DMS79 treated with DMSO at 0.1 percent for 48 hours (cell line): ENCODE measurements at regions not wholly inside any gene's neighbourhood (a gene's known extent, or its start where the extent isn't known, plus 50 kb on each side); places are given as distances from the start of the nearest gene placed in this dataset.
"Not testable (repeated sequence)": the region's sequence is repeated elsewhere in the genome, so short reads cannot be mapped to it uniquely, and the experiment has no call there.

ENCODE experiments used
- DNase-seq: peaks from one replicate; lab custom pipeline; 2025; lab: John Stamatoyannopoulos, UW

DNA sequence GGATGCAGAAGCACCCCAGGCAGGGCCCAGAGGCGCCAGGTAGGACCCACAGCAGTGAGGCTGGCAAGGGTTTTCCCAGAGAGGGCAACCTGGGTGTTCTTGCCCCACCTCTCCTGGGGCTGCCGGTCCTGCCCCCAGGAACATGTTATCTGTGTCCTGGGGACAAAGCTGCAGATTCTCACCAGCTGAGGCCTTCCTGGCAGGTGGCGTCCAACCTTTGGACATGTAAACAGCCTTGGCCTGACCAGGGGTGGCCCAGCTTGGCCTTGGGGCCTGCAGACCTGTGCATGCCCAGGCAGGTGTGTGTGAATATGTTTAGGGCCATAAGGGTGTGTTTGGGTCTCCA lies 101.8 kb upstream of the LARP1 start:
- no peak for DNase-seq

DNA sequence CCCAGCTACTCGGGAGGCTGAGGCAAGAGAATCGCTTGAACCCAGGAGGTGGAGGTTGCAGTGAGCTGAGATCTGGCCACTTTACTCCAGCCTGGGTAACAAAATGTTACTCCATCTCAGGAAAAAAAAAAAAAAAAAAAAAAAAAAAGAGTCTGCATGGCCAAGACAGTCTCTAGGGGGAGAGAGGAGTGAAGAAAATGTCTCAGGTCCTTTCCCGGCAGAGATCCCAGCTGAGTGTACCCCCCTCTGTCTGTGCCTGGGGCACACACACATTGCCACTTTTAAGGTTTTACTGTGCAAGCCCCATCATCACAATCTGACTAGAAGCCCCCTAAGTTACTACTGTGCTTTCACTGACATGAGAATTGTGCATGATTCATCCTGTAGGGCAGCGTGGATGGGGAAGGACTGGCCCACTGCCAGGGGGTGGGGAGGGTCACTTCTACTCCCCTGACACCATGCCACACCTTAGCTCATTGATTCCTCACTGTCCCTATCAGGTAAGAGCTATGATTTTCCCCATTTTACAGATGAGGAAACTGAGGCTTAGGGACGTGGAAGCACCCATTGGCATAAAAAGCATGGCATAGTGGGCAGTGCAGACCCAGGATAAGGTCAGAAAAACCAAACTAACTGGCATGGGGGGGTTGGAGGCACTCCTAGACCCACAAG lies 102.3 kb upstream of the LARP1 start:
- DNase-seq: no peak

DNA sequence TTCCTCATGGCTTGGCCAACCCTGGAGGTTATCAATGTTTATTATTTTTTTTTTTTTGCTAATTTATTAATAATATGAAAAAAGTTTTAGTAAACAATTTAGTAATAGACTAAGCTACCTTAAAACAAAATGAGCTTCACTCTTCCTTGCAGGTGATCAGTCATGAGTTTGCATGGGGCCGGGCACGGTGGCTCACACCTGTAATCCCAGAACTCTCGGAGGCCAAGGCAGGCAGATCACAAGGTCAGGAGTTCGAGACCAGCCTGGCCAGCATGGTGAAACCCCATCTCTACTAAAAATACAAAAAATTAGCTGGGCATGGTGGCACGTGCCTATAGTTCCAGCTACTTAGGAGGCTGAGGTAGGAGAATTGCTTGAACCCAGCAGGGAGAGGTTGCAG lies 103.4 kb upstream of the LARP1 start:
- DNase-seq: not testable (repeated sequence)

DNA sequence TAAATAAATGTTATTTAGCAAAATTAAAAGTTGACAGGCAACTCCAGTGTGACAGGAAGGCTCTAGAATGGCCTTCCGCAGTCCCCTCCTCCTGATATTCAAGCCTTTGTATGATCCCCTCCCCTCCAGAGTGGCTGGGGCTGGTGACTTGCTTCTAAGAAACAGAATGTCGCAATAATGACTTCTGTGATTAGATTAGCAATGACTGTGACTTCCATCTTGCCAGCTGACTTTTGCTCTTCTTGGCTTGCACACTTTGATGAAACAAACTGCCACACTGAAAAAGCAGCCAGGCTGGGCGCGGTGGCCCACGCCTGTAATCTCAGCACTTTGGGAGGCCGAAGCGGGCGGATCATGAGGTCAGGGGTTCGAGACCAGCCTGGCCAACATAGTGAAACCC lies 106.5 kb upstream of the LARP1 start:
- DNase-seq: no peak

DNA sequence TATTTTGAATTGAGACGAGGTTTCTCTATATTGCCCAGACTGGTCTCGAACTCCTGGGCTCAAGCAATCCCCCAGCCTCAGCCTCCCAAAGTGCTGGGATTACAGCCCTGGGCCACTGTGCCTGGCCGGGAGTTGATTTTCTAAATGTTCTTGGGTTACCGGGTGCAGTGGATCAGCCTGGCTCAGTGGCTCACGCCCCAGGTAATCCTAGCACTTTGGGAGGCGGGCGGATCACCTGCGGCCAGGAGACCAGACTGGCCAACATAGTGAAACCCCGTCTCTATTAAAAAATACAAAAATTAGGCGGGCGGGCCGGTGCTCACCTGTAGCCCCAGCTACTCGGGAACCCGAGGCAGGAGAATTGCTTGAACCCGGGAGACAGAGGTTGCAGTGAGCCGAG lies 106.9 kb upstream of the LARP1 start:
- DNase-seq: no peak

DNA sequence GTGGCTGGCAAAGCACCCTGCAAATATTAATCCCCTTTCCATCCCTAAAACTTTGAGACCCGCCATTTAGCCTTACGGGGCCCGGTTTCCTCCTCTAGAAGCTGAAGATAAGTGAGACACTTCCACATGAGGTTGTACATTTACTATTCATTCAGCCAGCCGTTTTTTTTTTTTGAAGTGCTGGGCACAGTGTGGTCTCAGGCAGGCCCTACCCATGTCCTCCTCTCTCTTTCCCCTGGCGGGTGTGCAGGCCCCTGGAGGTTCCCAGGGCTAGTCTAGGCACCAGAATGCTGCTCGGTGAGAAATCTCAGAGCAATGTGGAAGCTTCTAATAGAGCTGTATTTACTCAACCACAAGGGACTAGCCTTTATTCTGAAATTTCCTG lies 107.4 kb upstream of the LARP1 start:
- DNase-seq: no peak

DNA sequence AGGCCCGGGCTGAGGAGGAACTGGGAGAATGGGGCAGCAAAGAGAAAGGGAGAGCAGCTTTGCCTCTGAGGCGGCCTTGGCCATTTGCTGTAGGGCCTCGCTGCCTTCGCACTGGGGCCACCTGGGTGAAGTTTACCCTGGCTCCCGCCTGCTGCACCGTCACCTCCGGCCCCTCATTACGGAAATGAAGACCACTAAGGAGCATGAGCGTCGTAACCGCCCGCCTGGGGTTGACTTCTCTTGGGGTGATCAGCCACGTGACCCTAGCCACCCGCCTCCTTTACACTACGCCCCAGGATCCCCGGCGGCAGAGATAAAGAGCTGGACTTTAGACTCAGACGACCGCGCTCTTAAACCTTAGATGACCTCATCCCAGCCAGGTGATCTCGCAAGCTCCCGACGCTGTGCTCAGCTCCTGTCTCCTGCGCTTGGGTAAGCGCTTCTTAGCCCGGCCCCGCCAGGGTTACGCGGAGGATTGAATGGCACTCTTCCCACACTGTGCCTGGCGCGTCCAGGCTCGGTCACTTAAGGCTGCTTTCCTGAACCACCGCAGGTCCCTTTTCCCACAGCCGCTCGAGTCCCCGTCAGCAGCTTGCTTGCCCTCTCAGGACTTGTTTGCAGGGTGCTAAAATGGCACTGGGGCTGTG lies 107.9 kb upstream of the LARP1 start:
- DNase-seq: no peak

DNA sequence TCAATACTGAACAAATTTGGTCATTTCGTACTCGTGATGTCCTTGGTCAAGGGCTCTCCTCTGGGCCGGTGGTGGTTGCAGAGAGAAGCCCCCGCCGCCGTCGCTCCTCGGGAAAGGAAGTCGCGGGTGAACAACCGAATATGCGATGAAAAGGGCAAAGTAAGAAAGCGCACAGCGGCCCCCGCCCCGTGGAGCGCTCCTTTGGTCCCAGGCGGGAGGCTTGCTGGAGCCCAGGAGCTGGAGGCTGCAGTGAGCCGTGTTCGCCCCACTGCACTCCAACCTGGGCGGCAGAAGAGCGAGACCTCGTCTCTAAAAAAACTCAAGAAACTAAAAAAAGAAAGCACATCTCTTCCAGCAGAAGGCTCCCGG lies 108.4 kb upstream of the LARP1 start:
- DNase-seq: no peak

DNA sequence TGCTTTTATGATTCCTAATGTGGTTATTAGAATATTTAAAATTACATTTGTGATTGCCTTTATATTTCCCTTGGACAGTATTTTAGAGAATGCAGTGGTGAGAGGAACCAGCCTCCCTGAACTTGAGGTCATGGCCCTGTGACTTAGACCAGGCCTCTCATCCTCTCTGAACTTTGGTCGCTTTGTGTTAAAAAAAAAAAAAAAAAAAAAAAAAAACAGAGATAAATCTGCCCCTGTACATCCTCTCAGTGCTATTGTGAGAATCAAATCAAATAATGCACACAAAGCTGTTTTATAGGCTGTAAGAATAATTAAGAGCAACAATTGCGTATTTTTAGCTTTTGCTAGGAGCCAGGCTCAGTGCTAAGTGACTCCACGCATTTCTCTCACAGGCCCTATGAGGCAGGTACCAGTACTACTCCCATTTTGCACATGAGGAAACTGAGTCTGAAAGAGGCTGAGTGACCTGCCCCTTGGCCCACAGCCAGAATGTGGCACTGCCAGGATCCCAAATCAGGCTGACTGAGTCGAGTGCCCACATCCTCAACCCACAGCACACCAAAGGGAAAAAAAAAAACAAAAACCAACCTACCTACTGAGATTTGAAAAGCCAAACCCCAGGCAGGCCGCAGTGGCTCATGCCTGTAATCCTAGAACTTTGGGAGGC lies 110.3 kb upstream of the LARP1 start:
- DNase-seq: no peak

DNA sequence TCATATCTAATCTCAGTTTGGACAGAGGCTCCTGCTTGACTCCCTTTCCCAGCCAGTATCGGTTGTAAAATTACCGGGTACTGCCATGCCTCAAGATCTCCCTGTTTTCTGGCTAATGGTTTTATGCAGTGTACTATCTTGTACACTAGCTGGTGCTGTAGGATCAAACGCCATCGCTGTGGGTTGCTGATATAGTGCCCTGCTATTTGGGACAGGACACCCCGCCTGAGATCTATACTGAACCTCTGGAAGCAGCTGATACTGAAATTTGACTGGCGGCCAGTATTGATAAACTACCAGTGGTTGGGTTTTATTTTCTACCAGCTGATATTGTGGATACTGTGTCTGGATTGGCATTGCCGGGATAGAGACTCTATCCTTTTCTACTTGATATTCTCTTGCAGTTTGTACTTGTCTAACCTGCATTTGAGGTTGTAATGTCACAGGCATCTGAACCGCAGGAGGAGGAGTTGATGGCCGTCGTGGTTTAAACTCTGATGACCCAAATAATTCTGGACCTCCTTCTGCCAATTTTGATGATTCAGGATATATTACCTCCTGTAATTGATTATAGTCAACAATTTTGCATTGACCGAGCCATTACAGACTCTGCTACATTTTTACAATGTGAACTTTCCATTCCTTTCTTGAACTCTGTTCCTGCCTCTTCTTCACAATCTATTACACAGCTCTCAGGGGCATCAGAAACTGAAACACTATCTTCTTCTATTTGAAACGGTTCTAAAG lies 112.5 kb upstream of the LARP1 start:
- peak; percentile 2 for DNase-seq

DNA sequence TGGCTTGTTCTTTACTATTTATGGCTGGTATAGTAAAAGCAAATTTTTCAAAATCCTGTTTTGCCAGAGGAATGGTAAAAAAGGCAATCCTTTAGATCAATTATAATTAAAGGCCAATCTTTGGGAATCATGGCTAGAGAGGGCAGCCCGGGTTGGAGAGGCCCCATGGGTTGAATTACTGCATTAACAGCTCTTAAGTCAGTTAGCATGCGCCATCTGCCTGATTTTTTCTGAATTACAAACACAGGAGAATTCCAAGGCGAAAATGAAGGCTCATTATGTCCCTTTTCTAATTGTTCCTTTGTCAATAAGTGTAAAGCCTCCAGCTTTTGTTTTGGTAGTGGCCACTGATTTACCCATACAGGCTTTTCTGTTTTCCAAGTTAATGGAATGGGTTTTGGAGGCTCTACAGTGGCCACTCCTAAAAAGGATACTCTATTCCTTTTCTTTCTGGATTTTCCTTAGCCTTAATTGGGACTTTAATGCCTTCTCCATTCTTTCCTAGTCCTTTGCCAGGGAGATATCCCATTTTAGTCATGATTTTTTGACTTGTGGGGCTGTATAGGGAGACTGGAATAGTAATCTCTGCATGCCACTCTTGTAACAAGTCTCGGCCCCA lies 114.9 kb upstream of the LARP1 start:
- DNase-seq: not testable (repeated sequence)

DNA sequence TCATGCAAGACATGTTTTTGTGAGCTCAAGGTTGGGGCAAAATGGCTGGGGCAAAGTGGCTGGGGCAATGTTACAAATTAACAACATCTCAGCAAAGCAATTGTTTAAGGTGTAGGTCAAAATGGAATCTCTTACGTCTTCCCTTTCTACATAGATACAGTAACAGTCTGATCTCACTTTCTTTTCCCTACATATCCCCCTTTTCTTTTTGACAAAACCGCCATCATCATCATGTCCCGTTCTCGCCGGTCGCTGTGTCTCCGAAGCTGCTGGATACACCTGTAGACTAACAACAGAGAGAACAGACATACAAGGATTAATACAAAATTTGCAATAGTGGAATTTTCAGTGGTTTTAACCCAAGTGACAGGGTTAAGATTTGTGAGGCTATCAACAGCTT lies 118.4 kb upstream of the LARP1 start:
- not testable (repeated sequence) for DNase-seq

DNA sequence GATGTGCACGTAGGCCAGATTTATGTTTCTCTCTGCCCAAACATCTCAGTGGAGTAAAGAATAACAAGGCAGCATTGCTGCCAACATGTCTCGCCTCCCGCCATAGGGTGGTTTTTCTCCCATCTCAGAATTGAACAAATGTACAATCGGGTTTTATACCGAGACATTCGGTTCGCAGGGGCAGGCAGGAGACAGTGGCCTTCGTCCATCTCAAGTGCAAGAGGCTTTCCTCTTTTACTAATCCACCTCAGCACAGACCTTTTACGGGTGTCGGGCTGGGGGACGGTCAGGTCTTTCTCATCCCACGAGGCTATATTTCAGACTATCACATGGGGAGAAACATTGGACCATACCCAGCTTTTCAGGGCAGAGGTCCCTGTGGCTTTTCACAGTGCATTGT lies 118.9 kb upstream of the LARP1 start:
- not testable (repeated sequence) for DNase-seq

DNA sequence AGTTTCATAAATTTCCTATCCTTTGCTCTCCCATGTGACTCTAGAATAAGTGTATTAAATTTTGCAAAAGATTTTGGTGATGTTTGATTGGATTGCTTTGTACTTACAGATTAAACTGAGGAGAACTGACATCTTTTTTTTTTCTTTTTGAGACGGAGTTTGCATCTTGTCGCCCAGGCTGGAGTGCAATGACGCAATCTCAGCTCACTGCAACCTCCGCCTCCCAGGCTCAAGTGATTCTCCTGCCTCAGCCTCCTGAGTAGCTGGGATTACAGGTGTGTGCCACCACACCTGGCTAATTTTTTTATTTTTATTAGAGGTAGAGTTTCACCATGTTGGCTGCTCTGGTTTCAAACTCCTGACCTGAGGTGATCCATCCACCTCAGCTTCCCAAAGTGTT lies 121.4 kb upstream of the LARP1 start:
- DNase-seq: not testable (repeated sequence)

DNA sequence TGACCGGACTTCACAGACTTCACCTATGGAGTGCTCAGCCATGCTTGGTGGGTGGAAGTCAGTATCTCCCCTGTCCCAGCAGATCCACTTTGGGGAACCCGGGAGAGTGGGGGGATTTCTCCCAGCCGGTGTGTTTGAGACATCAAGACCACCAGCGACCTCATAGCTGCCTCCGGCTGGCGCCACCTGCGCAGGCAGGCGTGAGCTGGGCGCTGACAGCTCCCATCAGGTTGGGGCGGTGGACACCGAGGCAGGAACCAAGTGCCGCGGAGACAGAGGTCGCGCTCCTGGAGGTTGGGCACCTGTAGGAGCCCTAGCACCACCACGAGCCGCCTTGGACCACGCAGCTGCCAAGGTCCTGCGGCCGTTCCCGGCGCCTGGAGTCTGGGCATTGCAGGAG lies 124.0 kb upstream of the LARP1 start:
- no peak for DNase-seq

DNA sequence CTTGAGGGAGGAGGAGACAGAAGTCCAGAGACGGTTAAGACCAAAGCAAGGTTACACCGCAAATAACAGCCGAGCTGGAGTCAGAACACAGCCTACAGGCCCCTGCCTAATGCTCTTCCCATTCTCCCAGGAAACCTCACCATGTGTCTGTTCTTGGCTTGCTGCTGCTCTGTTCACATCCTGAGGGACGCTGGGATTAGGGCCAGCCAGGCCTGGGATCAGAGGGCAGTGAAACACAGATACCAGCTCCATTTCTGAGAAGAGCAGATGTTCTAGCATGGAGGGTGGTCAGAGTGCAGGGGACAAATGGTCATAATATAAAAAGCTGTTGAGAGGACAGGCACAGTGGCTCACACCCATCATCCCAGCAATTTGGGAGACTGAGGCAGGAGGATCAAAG lies 124.8 kb upstream of the LARP1 start:
- no peak for DNase-seq

DNA sequence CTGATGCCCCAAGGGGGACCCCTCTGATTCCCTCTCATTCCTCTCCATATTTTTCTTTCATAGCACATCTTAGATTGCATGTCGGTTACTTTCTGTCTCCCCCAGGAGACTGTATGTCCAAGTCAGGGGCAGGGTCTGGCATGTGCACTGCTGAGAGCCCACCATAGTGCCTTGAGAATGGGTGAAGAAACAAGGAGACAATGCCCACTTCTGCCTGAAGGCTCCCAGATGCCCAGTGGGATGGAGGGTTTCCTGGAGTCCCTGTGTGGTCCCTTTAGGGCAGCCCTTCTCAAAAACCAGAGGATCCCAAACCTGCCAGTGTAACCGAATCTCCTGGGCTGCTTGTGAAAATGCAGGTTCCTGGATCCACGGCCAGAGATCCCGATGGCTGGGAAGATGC lies 126.5 kb upstream of the LARP1 start:
- DNase-seq: no peak

DNA sequence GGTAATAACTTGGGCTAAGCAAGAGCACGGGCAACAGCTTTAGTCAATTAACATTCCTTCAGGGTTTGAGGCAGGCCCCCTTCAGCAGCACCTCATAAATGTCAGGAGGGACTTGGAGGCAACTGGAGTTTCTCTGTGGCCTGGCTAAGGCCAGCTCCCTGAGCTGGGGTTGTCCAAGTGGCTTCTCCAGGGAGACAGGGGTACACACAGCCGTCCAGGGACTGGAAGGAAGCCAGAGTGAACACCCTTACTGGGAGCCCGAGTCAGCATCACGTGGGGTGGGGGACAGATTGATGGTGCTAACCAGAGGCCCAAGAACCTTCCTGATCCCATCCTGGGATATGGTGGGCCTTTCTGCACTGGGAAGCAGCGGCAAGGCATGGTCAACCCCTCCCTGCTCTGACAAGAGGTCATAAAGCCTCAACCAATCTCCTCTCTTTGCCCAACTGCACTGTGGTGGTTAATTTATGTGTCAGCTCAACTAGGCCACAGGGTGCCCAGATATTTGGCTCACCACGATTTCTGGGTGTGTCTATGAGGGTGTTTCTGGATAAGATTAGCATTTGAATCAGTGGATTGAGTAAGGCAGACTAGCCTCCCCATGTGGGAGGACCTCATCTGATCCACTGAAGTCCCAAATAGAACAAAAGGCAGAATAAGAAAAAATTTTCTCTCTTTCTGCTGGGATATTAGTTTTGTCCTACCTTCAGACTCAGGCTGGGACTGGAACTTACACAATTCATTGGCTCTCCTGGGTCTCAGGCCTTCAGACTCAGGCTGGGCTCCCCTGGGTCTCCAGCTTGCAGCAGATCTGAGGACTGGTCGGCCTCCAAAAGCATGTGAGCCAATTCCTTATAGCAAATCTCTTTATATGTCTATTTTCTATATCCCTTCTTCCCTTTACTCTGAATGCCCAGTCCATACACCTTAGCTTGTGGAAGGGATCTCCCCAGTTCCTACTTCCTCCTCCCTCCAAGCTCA lies 127.2 kb upstream of the LARP1 start:
- DNase-seq: no peak

DNA sequence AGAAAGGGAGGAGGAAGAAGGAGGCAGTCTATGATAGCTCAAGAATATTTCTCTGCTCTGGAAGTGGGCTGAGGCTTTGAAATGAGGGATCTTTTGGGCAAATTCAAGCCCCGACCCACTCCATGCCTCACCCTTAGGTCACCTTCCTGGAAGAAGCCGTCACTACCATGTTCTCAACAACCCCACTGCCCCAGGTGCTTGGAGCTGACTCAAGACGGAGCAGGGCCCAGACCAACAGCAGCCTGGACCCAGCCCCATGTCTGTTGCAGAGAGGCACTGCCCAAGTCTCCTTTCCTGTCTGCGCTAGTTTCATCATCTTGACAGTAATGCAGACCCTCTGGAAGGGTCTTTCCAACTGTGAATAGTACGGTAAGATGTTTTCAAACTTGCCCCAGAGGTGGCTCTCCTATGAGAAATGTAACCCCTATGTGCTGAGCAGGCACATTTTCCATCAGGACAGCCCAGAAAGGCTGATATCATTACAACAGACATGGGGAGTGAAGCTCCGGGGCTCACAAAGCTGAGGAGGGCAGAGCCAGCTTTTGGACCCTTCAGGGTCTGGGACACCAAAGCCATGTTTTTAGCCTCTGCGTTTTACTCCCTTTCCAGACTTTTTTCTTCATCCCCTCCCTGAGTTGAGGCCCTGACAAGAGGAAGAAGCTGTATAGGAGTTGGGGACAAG lies 128.2 kb upstream of the LARP1 start:
- no peak for DNase-seq

DNA sequence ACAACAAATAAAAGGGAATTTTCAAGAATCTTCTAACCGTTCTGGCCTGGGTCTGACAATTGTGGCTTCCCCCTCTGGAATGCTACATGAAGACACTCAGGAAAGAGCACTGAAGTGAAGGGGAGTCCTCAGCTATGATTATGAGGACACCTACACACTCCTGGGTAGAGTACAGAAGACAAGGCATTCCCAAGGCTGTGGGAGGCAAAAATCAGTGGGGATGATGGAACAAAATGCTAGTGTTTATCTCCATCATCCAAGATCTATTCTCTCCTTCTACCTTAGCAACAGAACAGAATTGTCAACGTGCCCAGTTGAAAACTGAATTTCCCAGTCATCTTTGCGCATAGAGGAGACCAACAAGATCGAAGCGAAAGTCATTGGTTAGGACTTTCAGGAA lies 130.1 kb upstream of the LARP1 start:
- DNase-seq: no peak

DNA sequence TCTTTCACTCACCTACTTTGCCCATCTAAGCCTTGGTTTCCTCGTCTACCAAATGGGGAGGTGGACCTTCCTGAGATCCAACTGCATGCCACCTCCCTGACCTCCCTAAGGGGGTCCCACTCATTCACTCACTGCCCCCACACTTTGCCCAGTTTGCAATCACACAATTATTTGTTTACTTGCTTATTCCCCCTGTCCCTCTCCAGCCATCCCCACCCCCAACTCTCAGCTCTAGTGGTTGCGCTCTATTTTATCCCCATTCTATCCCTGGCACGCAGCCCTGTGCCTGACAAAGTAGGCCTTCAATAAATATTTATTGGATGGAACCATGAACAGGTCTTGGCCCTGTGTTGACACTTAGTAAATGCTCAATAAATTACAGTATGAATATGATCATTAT lies 130.8 kb upstream of the LARP1 start:
- DNase-seq: no peak
